ENCODE measurements at regions not wholly inside any gene's neighbourhood (a gene's known extent, or its start where the extent isn't known, plus 50 kb on each side); places are given as distances from the start of the nearest gene placed in this dataset.
A peak's percentile ranks its signal among the peaks of the same experiment; 100 is the strongest.

GRCh38 chr16:74183601-74184360, 112.8 kb upstream of the PSMD7 start:
- 83 to 88% methylated on average over 3 to 4 of the region's 4 CpGs for WGBS, 2 donors (ENCODE audit: low coverage in 1 of 2)
- Histone ChIP-seq H3K36me3 (no peaks in the 10 kb centered on the region), H3K4me1 (no peaks in the 10 kb centered on the region), H3K27me3 (no peaks in the 10 kb centered on the region), H3K4me3 (no peak overlapping the region), H3K9me3 (peaks cover 0 to 5% of the 10 kb centered on the region in 2 donors), H3K27ac (no peak overlapping the region)
- no peak for DNase-seq
- TF ChIP-seq EP300 (IDR thresholded peaks at IDR 0.05; ENCODE audit: low read depth), result no peak
- TF ChIP-seq POLR2AphosphoS5 (IDR thresholded peaks at IDR 0.05), result no peak
- TF ChIP-seq POLR2A (IDR thresholded peaks at IDR 0.05), result no peak
- TF ChIP-seq CTCF (IDR thresholded peaks at IDR 0.05), result no peak
- intact Hi-C loops (cut with DNase I; ENCODE audit: low total_unique reads), result loop anchor here (1.0 kb wide), 1 partner anchor 23 kb away; no protein-coding TSS in a partner anchor
- in situ Hi-C loops (cut with MboI; ENCODE audit: low pct_ligation_motif_present in 1 of 4, low pct_unique_long_range_greater_than_20kb in 1 of 4, low sequenced_read_pairs in 3 of 4), result no loop called here

GRCh38 chr16:74169687-74170376, 126.8 kb upstream of the PSMD7 start:
- Histone ChIP-seq H3K27me3 (no peaks in the 10 kb centered on the region), H3K36me3 (no peaks in the 10 kb centered on the region), H3K4me1 (no peaks in the 10 kb centered on the region), H3K9me3 (no peaks in the 10 kb centered on the region), H3K27ac (peak overlapping the region; percentile 50 to 65 (median 58)), H3K4me3 (peak overlapping the region in 2 of 4 donors; percentile 3 to 25)
- intact Hi-C loops (cut with DNase I; ENCODE audit: low total_unique reads) (no loop called here), in situ Hi-C loops (cut with MboI; ENCODE audit: low pct_ligation_motif_present in 1 of 4, low pct_unique_long_range_greater_than_20kb in 1 of 4, low sequenced_read_pairs in 3 of 4) (no loop called here)
- WGBS, 2 donors (ENCODE audit: low coverage in 1 of 2), result 11 to 16% methylated on average over 8 of the region's 8 CpGs
- peak in 1 of 3 donors; percentile 30 for TF ChIP-seq POLR2AphosphoS5 (IDR thresholded peaks at IDR 0.05)
- TF ChIP-seq POLR2A (IDR thresholded peaks at IDR 0.05), result no peak
- DNase-seq, result no peak

GRCh38 chr16:74169066-74169465, 127.5 kb upstream of the PSMD7 start:
- intact Hi-C loops (cut with DNase I; ENCODE audit: low total_unique reads) (no loop called here), in situ Hi-C loops (cut with MboI; ENCODE audit: low pct_ligation_motif_present in 1 of 4, low pct_unique_long_range_greater_than_20kb in 1 of 4, low sequenced_read_pairs in 3 of 4) (no loop called here)

GRCh38 chr16:74168445-74168844, 128.2 kb upstream of the PSMD7 start:
- Histone ChIP-seq H3K4me1 (no peaks in the 10 kb centered on the region), H3K36me3 (no peaks in the 10 kb centered on the region), H3K27ac (no peak overlapping the region), H3K9me3 (no peaks in the 10 kb centered on the region), H3K27me3 (no peaks in the 10 kb centered on the region), H3K4me3 (no peak overlapping the region)
- WGBS, 2 donors (ENCODE audit: low coverage in 1 of 2), result 82% methylated on average over 1 of the region's 1 CpG; no CpG with 5 or more reads in 1 of the 2 donors
- TF ChIP-seq POLR2A (IDR thresholded peaks at IDR 0.05), result no peak
- no peak for TF ChIP-seq EP300 (IDR thresholded peaks at IDR 0.05; ENCODE audit: low read depth)
- no peak for TF ChIP-seq CTCF (IDR thresholded peaks at IDR 0.05)
- TF ChIP-seq POLR2AphosphoS5 (IDR thresholded peaks at IDR 0.05), result no peak
- intact Hi-C loops (cut with DNase I; ENCODE audit: low total_unique reads), result no loop called here
- in situ Hi-C loops (cut with MboI; ENCODE audit: low pct_ligation_motif_present in 1 of 4, low pct_unique_long_range_greater_than_20kb in 1 of 4, low sequenced_read_pairs in 3 of 4), result no loop called here
- no peak for DNase-seq

More at GRCh38 chr16:74169066-74169465, 127.5 kb upstream of the PSMD7 start:
- Histone ChIP-seq H3K4me3 (no peak overlapping the region), H3K27ac (peak overlapping the region in 1 of 4 donors; percentile 65), H3K4me1 (no peaks in the 10 kb centered on the region), H3K36me3 (no peaks in the 10 kb centered on the region), H3K9me3 (no peaks in the 10 kb centered on the region), H3K27me3 (no peaks in the 10 kb centered on the region)
- DNase-seq, result no peak
- TF ChIP-seq EP300 (IDR thresholded peaks at IDR 0.05; ENCODE audit: low read depth), result no peak
- TF ChIP-seq POLR2AphosphoS5 (IDR thresholded peaks at IDR 0.05), result no peak
- TF ChIP-seq CTCF (IDR thresholded peaks at IDR 0.05), result no peak
- no peak for TF ChIP-seq POLR2A (IDR thresholded peaks at IDR 0.05)
- 58 to 62% methylated on average over 3 of the region's 3 CpGs for WGBS, 2 donors (ENCODE audit: low coverage in 1 of 2)
